Endothelial cell of umbilical vein (primary cell): ENCODE measurements at regions not wholly inside any gene's neighbourhood (a gene's known extent, or its start where the extent isn't known, plus 50 kb on each side); places are given as distances from the start of the nearest gene placed in this dataset.

Experiments
- BruUV-seq: library from RNA; stranded (reverse); fragments of 400-500 nt; replicated peaks from 2 replicates; lab custom pipeline; 2021; lab: Mats Ljungman, UMichigan
- CTCF ChIA-PET: fragments of 300-600, 350-600 bp; sonication (Branson Sonifier 250); formaldehyde crosslinking; loops from one replicate; lab custom pipeline; 2021; ENCODE audit warnings: antibody characterized with exemption, inconsistent platforms; lab: Charles Lee
- POLR2A ChIA-PET: fragments of 300-600, 350-600 bp; sonication (Branson Sonifier 250); formaldehyde crosslinking; loops from one replicate; lab custom pipeline; 2021; ENCODE audit warnings: antibody characterized with exemption, inconsistent platforms; lab: Charles Lee
- DNase-seq: peaks from one replicate; pipeline ENCODE4 v3.0.0-alpha.2; 2011; ENCODE audit warnings: low read depth, low spot score
- FAIRE-seq: peaks from 2 replicates; lab custom pipeline; 2011; peaks lifted over from hg19 to GRCh38; lab: Jason Lieb, UNC
- H2AFZ ChIP-seq: 2 replicates; pipeline ENCODE4 v1.6.0; 2012; ENCODE audit warnings: low read depth, low read length, control low read depth, inconsistent platforms
- H3K27ac ChIP-seq: 2 replicates; pipeline ENCODE4 v1.5.1; 2011; ENCODE audit warnings: low read depth, mild to moderate bottlenecking, control low read depth, low read length, moderate library complexity; ENCODE audit not compliant: insufficient read depth
- H3K27me3 ChIP-seq, 2 experiments: 2 replicates each; pipeline versions ENCODE4 v1.6.0 to v1.6.1; 2011; ENCODE audit warnings: low read length in 2 of 2, mixed read lengths in 1 of 2; ENCODE audit not compliant: control insufficient read depth in 2 of 2, insufficient read depth in 2 of 2
- H3K36me3 ChIP-seq, 2 experiments: 2 replicates in 1 of 2; 3 replicates in 1 of 2; pipeline ENCODE4 v1.5.1; 2011; ENCODE audit warnings: low read length in 2 of 2, mild to moderate bottlenecking in 1 of 2, moderate library complexity in 1 of 2; ENCODE audit not compliant: control insufficient read depth in 2 of 2, insufficient read depth in 2 of 2; ENCODE audit errors: extremely low read depth in 1 of 2
- H3K4me1 ChIP-seq: 3 replicates; pipeline ENCODE4 v1.5.1; 2011; ENCODE audit warnings: mild to moderate bottlenecking, low read length; ENCODE audit not compliant: control insufficient read depth, insufficient read depth; ENCODE audit errors: extremely low read depth
- H3K4me2 ChIP-seq: 2 replicates; pipeline ENCODE4 v1.6.1; 2011; ENCODE audit warnings: low read length, control low read depth, mixed read lengths; ENCODE audit not compliant: insufficient read depth
- H3K4me3 ChIP-seq, 3 experiments: fragments of 200-600 bp in 1 of 3; sonication (generic), shearing (Covaris generic) in 1 of 3; replicated peaks in 1 of 3; 2 replicates each; pipeline ENCODE4 v1.5.1; 2011 to 2016; ENCODE audit warnings: control low read depth in 3 of 3, low read length in 3 of 3, mild to moderate bottlenecking in 2 of 3, inconsistent platforms in 1 of 3, low read depth in 1 of 3, moderate library complexity in 1 of 3; ENCODE audit not compliant: insufficient read depth in 1 of 3
- H3K79me2 ChIP-seq: 2 replicates; pipeline ENCODE4 v1.6.0; 2012; ENCODE audit warnings: low read length, inconsistent platforms; ENCODE audit not compliant: control insufficient read depth, insufficient read depth
- H3K9ac ChIP-seq: replicated peaks from 2 replicates; pipeline ENCODE3; 2011; ENCODE audit warnings: low read length, control low read depth; ENCODE audit not compliant: insufficient read depth; ENCODE audit errors: extremely low read depth
- H3K9me1 ChIP-seq: replicated peaks from 3 replicates; pipeline ENCODE4 v1.6.0; 2011; ENCODE audit warnings: mild to moderate bottlenecking, low read length; ENCODE audit not compliant: control insufficient read depth, insufficient read depth; ENCODE audit errors: extremely low read depth
- H3K9me3 ChIP-seq: replicated peaks from 2 replicates; pipeline ENCODE4 v1.5.1; 2012; ENCODE audit warnings: low read length, inconsistent platforms; ENCODE audit not compliant: control insufficient read depth, insufficient read depth
- H4K20me1 ChIP-seq: replicated peaks from 2 replicates; pipeline ENCODE3; 2011; ENCODE audit warnings: mild to moderate bottlenecking, low read length; ENCODE audit not compliant: control insufficient read depth, insufficient read depth; ENCODE audit errors: extremely low read depth
- CTCF ChIP-seq, 2 donors: IDR thresholded peaks; 1 replicate in 1 of 2; 2 replicates in 1 of 2; pipeline ENCODE4 v1.5.1; 2011; ENCODE audit warnings: low read length in 2 of 2, mild to moderate bottlenecking in 2 of 2, moderate library complexity in 2 of 2, control low read depth in 1 of 2, inconsistent platforms in 1 of 2, low read depth in 1 of 2; ENCODE audit not compliant: insufficient read depth in 1 of 2; ENCODE audit errors: extremely low read depth in 1 of 2
- EZH2 ChIP-seq: IDR thresholded peaks from 2 replicates; pipeline ENCODE4 v1.6.1; 2012; ENCODE audit warnings: borderline replicate concordance, low read depth, mild to moderate bottlenecking, moderate library complexity, low read length, inconsistent platforms; ENCODE audit not compliant: severe bottlenecking
- FOS ChIP-seq: IDR thresholded peaks from 2 replicates; pipeline ENCODE4 v1.6.1; 2011; ENCODE audit warnings: mild to moderate bottlenecking, low read length, moderate library complexity, borderline replicate concordance; ENCODE audit not compliant: insufficient read depth
- GATA2 ChIP-seq: IDR thresholded peaks from 2 replicates; pipeline ENCODE4 v1.7.0; 2011; ENCODE audit warnings: low read depth, mild to moderate bottlenecking, moderate library complexity, mixed read lengths, low read length; ENCODE audit not compliant: insufficient read length, insufficient read depth
- JUN ChIP-seq: IDR thresholded peaks from 2 replicates; pipeline ENCODE4 v1.6.1; 2011; ENCODE audit warnings: borderline replicate concordance, low read depth; ENCODE audit not compliant: insufficient read length, insufficient read depth
- MAX ChIP-seq: IDR thresholded peaks from 2 replicates; pipeline ENCODE4 v1.6.1; 2011; ENCODE audit not compliant: insufficient read depth, insufficient read length
- MYC ChIP-seq: IDR thresholded peaks from one replicate; pipeline ENCODE4 v1.6.1; 2011; ENCODE audit warnings: mild to moderate bottlenecking, low read depth, low read length
- POLR2A ChIP-seq: IDR thresholded peaks from 2 replicates; pipeline ENCODE4 v1.6.1; 2012; ENCODE audit warnings: low read depth, mild to moderate bottlenecking, control low read depth, low read length
- POLR2AphosphoS5 ChIP-seq: IDR thresholded peaks from 2 replicates; pipeline ENCODE4 v1.6.1; 2012; ENCODE audit warnings: low read depth, mild to moderate bottlenecking, control low read depth, low read length, moderate library complexity; ENCODE audit not compliant: insufficient read depth
- dilution Hi-C: fragments of 300-500 bp; cut with MboI; formaldehyde crosslinking; loops from one replicate; pipeline ENCODE4 v1.15.0; 2019; ENCODE audit warnings: low sequenced_read_pairs; ENCODE audit not compliant: extremely low pct_ligation_motif_present
- intact Hi-C: fragments of 100-400 bp; cut with micrococcal nuclease; formaldehyde crosslinking; loops from one replicate; pipeline ENCODE4 v1.10.0; 2022

- Histone ChIP-seq H4K20me1 (no peaks in the 10 kb centered on the region), H3K4me1 (no peaks in the 10 kb centered on the region), H3K36me3 (no peaks in the 10 kb centered on the region), H3K4me3 (no peak overlapping the region), H2AFZ (no peak overlapping the region), H3K4me2 (no peak overlapping the region), H3K9ac (no peak overlapping the region), H3K9me1 (no peaks in the 10 kb centered on the region), H3K79me2 (no peaks in the 10 kb centered on the region), H3K27me3 (no peaks in the 10 kb centered on the region), H3K27ac (no peak overlapping the region), H3K9me3 (no peaks in the 10 kb centered on the region)
- ChIA-PET CTCF (no interaction called here), POLR2A (no interaction called here)
- DNase-seq: no peak
- dilution Hi-C loops: no loop called here
- TF ChIP-seq FOS (no peak), MAX (no peak)
- FAIRE-seq: no peak
- BruUV-seq: no TSS peak
- intact Hi-C loops: loop anchor here (10.0 kb wide), 1 partner anchor 935 kb away; no protein-coding TSS in a partner anchor
These were observed 268.4 kb upstream of the MYT1L start for GRCh38 chr2:2599441-2599840.

GRCh38 chr2:2597712-2598111, 266.6 kb upstream of the MYT1L start:
- Histone ChIP-seq H3K36me3 (no peaks in the 10 kb centered on the region), H3K9ac (no peak overlapping the region), H3K4me2 (no peak overlapping the region), H3K9me3 (no peaks in the 10 kb centered on the region), H3K4me3 (no peak overlapping the region), H3K27me3 (no peaks in the 10 kb centered on the region), H3K27ac (no peak overlapping the region), H2AFZ (no peak overlapping the region), H3K4me1 (no peaks in the 10 kb centered on the region), H3K9me1 (no peaks in the 10 kb centered on the region), H3K79me2 (no peaks in the 10 kb centered on the region), H4K20me1 (no peaks in the 10 kb centered on the region)
- FAIRE-seq: no peak
- dilution Hi-C loops: no loop called here
- no TSS peak for BruUV-seq
- ChIA-PET CTCF (no interaction called here), POLR2A (no interaction called here)
- no peak for TF ChIP-seq FOS
- TF ChIP-seq POLR2A: no peak
- TF ChIP-seq EZH2: no peak
- no peak for TF ChIP-seq MAX
- TF ChIP-seq CTCF (IDR thresholded peaks at IDR 0.05; ENCODE audit: extremely low read depth in 1 of 2, insufficient read depth in 1 of 2, low read depth in 1 of 2, low read length in 2 of 2): no peak
- TF ChIP-seq GATA2: no peak
- no peak for TF ChIP-seq POLR2AphosphoS5
- no peak for TF ChIP-seq JUN
- no peak for TF ChIP-seq MYC
- no peak for DNase-seq
- intact Hi-C loops: loop anchor here (10.0 kb wide), 1 partner anchor 933 kb away; no protein-coding TSS in a partner anchor
